ENCODE measurements at regions not wholly inside any gene's neighbourhood (a gene's known extent, or its start where the extent isn't known, plus 50 kb on each side); places are given as distances from the start of the nearest gene placed in this dataset.

- no peaks in the 10 kb centered on the region for H3K27me3 ChIP-seq (ENCODE audit: low read length)
- H3K4me2 ChIP-seq (ENCODE audit: low read depth, low read length, poor library complexity, severe bottlenecking) = no peak overlapping the region
- H2AFZ ChIP-seq (ENCODE audit: low read depth, low read length, severe bottlenecking) = no peak overlapping the region
Measured at GRCh38 chr7:125241548-125241947, 311.9 kb upstream of the POT1 start.

GRCh38 chr7:125222596-125222995 is 293.0 kb upstream of the POT1 start:
- no peaks in the 10 kb centered on the region for H3K27me3 ChIP-seq (ENCODE audit: low read length)
- H2AFZ ChIP-seq (ENCODE audit: low read depth, low read length, severe bottlenecking) = no peak overlapping the region
- H3K9me2 ChIP-seq (replicated peaks; ENCODE audit: insufficient read depth, low read length) = no peaks in the 10 kb centered on the region
- H4K20me1 ChIP-seq (ENCODE audit: low read depth, low read length) = no peaks in the 10 kb centered on the region
- H3K9ac ChIP-seq (ENCODE audit: low read length) = no peak overlapping the region
- H3K4me2 ChIP-seq (ENCODE audit: low read depth, low read length, poor library complexity, severe bottlenecking) = no peak overlapping the region
- no peak overlapping the region for H3K4me3 ChIP-seq (ENCODE audit: insufficient read depth, low read length, poor library complexity, severe bottlenecking)
- TF ChIP-seq CTCF (IDR thresholded peaks at IDR 0.05; ENCODE audit: insufficient read depth, low read length, poor library complexity, severe bottlenecking) (no peak), EZH2phosphoT487 (conservative IDR thresholded peaks at IDR 0.05; ENCODE audit: low read length) (no peak)
- no peaks in the 10 kb centered on the region for H3K36me3 ChIP-seq (ENCODE audit: low read length)
- H3K79me2 ChIP-seq (ENCODE audit: insufficient read depth, low read length) = no peaks in the 10 kb centered on the region
- no peaks in the 10 kb centered on the region for H3K9me3 ChIP-seq (ENCODE audit: insufficient read depth, low read length)
- no peaks in the 10 kb centered on the region for H3F3A ChIP-seq (ENCODE audit: insufficient read depth)
- no peak overlapping the region for H3K27ac ChIP-seq (ENCODE audit: low read depth, low read length)

More at GRCh38 chr7:125241548-125241947, 311.9 kb upstream of the POT1 start:
- Histone ChIP-seq H3K4me3 (ENCODE audit: insufficient read depth, low read length, poor library complexity, severe bottlenecking) (no peak overlapping the region), H3K27ac (ENCODE audit: low read depth, low read length) (no peak overlapping the region), H3K9me2 (replicated peaks; ENCODE audit: insufficient read depth, low read length) (no peaks in the 10 kb centered on the region), H3K36me3 (ENCODE audit: low read length) (no peaks in the 10 kb centered on the region; the same call in 1 of the 2 replicates), H3K9me3 (ENCODE audit: insufficient read depth, low read length) (no peaks in the 10 kb centered on the region), H3K9ac (ENCODE audit: low read length) (no peak overlapping the region), H3F3A (ENCODE audit: insufficient read depth) (no peaks in the 10 kb centered on the region), H4K20me1 (ENCODE audit: low read depth, low read length) (no peaks in the 10 kb centered on the region), H3K79me2 (ENCODE audit: insufficient read depth, low read length) (no peaks in the 10 kb centered on the region)
- TF ChIP-seq CTCF (IDR thresholded peaks at IDR 0.05; ENCODE audit: insufficient read depth, low read length, poor library complexity, severe bottlenecking) = no peak
- TF ChIP-seq EZH2phosphoT487 (conservative IDR thresholded peaks at IDR 0.05; ENCODE audit: low read length) = no peak

- Histone ChIP-seq H3K36me3 (ENCODE audit: low read length) (no peaks in the 10 kb centered on the region), H3K9me2 (replicated peaks; ENCODE audit: insufficient read depth, low read length) (no peaks in the 10 kb centered on the region), H2AFZ (ENCODE audit: low read depth, low read length, severe bottlenecking) (no peak overlapping the region), H3K9ac (ENCODE audit: low read length) (no peak overlapping the region), H3F3A (ENCODE audit: insufficient read depth) (no peaks in the 10 kb centered on the region), H3K4me3 (ENCODE audit: insufficient read depth, low read length, poor library complexity, severe bottlenecking) (no peak overlapping the region), H4K20me1 (ENCODE audit: low read depth, low read length) (no peaks in the 10 kb centered on the region), H3K4me2 (ENCODE audit: low read depth, low read length, poor library complexity, severe bottlenecking) (no peak overlapping the region), H3K27me3 (ENCODE audit: low read length) (no peaks in the 10 kb centered on the region), H3K9me3 (ENCODE audit: insufficient read depth, low read length) (no peaks in the 10 kb centered on the region), H3K79me2 (ENCODE audit: insufficient read depth, low read length) (no peaks in the 10 kb centered on the region), H3K27ac (ENCODE audit: low read depth, low read length) (no peak overlapping the region)
- TF ChIP-seq CTCF (IDR thresholded peaks at IDR 0.05; ENCODE audit: insufficient read depth, low read length, poor library complexity, severe bottlenecking) (no peak), EZH2phosphoT487 (conservative IDR thresholded peaks at IDR 0.05; ENCODE audit: low read length) (no peak)
Measured at GRCh38 chr7:125218076-125218475, 288.5 kb upstream of the POT1 start.
